GM19467 (cell line): ENCODE measurements at regions not wholly inside any gene's neighbourhood (a gene's known extent, or its start where the extent isn't known, plus 50 kb on each side); places are given as distances from the start of the nearest gene placed in this dataset.
A peak's percentile ranks its signal among the peaks of the same experiment; 100 is the strongest.

Source experiments
- ATAC-seq: cut with Tn5 transposase; IDR thresholded peaks from one replicate; pipeline ENCODE4 v1.9.1; 2021; ENCODE audit warnings: mild to moderate bottlenecking, moderate library complexity; ENCODE audit not compliant: unreplicated experiment

DNA sequence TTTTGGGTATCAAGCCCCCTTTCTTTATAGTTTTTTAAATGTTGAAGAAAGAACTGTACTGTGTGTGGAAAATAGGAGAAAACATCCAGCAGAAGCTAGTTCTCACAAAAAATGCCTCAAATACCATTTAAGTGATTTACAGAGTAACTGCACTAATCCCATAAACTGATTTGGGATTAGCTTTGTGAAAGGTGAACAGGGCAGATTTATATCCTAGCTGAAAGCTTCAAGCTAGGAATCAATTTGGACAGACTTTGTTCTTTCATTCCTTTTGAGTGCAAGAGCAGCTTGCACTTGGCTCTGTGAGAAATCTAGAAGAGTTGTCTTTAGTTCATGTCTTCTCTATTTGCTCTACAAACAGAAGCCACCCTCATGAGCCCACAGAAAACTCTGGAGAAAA lies 183.9 kb upstream of the VRK2 start:
- ATAC-seq, result no peak

DNA sequence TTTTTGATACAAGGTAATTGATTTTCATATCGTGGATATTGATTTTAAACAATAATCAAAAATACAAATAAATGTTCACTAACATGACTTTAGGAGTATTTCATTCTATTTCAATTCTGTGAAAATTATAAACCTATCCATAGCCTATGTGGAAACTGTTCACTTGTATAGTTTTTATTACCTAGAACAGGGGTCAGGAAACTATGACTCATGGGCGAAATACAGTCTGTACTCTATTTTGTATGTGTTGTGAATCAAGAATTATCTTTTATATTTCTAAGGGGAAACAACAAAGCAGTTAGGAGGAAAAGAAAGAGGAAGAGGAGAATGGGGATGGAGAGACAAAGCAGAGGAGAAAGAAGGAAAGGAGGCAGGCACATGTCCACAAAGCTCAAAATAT lies 181.7 kb upstream of the VRK2 start:
- no peak for ATAC-seq

DNA sequence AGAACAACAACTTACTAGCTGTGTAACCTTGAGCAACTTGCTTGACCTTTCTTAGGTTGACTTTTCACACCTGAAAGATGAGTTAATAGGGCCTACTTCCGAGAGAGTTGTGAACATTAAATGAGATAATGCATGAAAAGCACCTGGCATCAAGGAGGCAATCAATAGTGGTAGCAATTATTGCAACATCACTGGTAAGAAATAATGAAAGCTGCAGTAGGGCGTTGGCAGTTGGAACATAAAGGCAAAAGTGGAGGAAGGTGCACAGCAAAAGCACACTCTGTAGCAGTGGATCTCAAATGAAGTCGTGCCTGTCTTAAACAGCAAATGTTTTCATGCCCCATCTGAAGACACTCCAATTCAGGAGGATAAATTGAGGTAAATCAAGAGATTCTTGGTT lies 178.9 kb upstream of the VRK2 start:
- ATAC-seq, result no peak

DNA sequence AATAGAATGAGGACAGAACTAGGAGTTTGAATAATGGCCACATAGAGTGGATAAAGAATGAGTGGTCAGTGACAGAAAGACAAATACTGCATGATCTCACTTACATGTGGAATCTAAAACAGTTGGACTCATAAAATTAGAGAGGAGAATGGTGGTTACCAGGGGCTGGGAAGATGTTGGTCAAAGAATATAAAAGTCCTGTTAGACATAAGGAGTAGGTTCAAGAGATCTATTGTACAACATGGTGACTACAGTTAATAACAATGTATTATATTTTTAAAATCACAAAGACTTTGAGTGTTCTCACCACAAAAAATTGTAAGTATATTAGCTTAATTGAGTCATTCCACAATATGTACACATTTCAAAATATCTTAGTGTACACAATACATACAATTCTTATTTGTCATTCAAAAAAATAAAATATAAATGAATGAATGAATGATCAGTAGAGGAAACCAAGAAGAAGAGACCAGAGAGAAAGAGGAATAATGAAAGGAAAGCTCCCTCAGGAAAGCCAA lies 177.9 kb upstream of the VRK2 start:
- ATAC-seq, result no peak

DNA sequence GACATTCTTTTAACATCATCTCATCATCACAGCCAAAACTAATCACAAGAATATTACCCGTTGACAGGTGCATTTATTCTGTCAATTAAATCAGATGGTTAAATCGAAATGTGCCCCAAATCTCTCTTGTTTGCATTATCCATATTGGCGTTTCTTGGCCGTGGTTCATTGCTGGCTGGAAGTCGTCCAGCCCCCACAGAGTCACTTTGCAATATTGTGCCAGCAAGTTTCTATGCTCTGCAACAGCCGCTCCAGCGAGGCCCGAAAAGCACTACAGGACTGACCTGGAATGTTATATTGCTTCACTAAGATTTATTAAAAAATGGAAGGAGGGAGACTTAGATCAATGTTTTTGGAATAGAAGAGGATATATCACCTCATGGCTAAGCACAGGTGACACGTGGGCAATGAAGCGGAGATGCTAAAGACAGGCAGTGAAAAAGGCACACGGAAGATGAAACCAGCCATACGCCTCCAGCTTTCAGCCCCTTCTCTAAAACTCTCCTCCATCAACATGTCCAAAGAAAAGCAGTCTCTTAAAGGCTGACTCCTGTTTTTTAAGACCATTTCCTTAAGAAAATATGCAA lies 176.8 kb upstream of the VRK2 start:
- ATAC-seq, result no peak

DNA sequence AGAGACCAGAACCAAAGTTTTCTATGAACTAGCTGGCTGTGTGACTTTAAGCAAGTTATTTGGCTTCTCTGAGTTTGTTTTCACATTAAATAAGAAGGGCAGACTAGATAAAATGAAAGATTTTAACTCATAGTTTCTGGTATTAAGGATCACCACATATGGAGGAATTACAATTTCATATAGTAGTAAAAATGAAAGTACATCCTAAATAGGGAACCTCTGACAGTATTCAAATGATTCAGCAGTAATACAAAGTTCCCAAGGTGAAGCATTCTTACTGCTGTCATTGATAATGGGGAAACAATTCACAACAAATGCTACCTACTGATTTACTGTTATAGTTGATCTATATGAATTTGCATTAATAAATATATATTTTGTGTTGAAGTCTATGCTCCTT lies 170.3 kb upstream of the VRK2 start:
- no peak for ATAC-seq

DNA sequence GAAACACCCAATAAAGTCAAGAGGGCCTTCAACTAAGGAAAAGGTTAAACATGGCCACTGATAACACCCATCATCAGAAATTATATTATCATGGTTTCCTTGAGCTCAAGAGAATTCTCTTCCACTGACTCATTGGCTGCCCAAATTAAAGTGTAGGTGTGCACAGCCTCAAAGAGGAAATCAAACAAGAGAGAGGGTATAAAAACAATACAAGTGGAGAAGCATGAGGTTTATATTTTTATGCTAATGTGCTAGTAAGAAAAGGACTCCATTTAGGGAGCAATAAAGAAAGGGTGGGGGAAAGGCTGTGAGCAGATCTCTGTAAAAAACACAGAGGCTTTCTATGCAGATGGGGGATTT lies 168.8 kb upstream of the VRK2 start:
- no peak for ATAC-seq

DNA sequence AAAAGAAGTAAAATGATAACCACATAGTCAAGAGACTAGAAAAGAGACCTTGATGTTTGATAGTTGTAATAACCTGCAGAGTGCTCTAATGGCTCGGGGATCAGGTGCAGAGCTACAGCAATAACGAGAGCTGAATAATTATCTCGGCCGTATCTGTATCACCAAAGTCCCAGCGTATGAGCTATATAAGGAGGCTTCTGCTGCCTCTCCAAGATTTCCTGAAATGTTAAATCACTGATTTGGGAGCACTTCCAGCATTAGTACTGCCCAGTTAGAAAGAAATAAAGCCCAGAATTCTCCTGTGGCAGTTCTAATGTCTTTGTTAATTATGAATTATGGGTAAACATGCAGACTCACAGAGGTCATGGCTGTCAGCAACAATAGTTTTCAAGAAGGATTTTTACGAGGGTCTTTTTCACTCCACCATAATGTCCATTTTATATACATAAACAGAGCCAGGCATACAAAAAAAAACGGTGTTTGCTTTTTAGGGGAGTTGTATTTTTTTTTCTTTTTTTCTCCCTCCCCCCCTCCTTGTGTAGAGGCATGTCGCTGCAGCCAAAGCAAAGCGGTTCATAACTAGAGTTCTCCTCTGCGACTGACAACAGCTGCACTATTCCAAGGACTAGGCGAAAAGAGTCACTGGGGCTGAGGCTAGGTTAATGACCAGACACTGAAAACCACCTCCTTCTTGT lies 168.3 kb upstream of the VRK2 start:
- ATAC-seq, result no peak

DNA sequence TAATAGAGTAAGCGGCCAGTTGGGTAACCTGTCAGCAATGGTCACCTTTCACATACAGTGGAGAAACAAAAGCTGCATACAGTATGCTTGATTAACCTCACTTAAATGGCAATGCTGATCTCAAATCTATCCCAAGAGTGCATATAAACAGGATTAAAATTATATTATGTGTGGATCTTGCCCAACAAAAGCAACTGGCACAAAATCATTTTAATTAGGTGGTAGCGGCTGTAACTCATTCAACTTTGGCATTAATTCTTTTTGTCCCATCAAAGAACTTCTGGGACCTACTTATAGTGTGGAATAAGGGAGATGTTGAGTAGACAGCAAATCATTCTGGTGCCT lies 167.8 kb upstream of the VRK2 start:
- no peak for ATAC-seq

DNA sequence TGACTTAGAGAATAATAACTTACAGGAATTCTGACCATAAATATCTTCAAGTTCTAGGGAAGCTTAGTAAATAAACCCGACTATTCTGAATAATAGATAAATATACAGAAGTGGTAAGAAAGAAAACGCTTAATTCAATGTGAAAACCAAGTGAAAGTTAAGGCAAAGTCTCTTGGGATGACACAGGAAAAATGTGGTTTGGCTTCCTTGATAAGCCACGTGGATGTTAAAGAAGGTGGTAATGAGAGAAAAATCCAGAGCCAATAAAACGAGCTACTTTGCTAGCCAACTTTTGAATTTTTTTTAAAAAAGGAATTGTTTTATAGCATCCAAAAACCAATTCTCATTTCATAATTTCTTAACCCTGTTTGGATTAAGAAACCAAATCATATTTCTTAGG lies 166.2 kb upstream of the VRK2 start:
- no peak for ATAC-seq

DNA sequence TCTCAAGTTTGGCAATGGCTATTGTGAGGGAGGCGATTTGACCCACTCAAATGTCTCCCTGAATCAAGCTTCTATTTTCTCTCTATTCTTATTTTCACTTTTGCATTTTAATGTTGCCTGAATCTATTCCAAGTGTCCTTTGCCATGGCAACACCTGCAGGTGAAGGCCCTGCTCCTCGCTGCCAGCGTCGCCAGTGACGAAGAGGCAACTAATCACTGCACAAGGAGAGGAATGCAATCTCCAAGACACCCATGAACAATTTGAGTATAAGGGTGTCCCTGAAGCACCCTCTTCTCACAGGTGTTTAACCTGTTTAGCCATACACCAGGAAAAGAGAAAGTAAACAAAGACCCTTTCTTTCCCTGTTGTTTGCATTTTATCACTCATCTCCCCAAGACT lies 165.6 kb upstream of the VRK2 start:
- no peak for ATAC-seq

DNA sequence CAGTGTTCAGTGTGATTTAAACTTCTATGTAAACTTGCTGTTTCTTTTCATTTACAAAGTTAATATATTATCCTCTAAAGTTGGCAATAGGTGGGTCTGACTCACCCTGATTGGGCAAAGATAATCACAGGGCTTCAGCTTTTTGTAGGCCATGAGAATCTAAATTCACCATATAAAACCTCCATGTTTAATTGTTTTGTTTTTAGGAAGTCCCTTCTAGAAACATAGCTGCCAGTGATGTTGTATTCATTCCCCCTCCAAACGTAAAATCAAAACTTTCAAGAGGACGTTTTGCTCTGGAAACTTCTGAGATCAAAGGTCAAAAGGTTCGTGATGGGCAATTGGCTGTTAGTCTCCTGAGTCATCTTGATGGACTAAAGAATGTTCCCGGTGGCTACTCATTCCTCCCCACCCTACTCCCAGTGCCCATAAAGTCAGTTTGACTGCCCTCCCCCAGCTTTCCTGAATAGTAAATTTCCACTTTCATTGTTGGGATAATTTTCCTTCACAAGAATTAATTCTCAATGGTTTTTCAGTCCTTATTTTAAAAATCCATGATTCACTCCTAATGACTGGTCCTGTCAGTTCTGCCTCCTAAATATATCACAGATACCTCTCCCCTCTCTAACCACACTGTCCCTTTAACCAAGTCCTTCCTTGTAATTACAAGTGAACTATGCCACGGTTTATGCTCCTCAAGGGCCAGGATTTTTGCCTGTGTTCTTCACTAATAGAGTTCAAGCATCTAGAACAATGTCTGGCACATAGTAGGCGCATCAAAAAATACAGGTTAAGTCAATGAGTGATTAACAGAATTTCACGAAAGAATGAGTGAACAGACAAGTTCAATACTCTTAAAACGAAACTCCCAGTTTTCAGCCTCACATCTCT lies 164.4 kb upstream of the VRK2 start:
- no peak for ATAC-seq

DNA sequence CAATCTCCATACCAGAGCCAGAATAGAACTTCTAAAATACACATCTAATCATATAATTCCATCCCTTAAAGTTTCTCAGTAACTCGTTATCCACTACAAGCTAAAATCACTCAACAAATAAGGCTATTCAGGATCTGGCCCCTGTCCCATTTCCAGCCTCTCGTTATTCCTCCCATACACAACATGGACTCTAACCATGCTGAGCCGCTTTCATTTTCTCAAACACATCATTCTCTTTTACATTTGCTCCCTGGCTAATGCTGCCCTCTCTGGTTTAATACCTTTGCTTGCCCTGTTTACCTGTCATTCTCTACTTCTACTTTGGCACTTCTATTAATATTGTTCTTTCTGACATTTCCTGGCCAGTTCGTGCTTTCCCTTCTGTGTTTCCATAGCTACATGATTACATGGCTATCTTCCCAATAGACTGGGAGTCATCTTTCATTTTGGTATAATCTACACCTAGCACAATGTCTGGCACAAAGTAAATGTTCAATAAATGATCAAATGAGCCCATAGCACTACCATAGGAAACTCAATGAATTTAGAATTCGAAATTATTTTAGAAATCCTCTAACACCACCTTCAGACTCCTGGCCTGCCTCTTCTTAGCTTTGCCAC lies 163.6 kb upstream of the VRK2 start:
- no peak for ATAC-seq

DNA sequence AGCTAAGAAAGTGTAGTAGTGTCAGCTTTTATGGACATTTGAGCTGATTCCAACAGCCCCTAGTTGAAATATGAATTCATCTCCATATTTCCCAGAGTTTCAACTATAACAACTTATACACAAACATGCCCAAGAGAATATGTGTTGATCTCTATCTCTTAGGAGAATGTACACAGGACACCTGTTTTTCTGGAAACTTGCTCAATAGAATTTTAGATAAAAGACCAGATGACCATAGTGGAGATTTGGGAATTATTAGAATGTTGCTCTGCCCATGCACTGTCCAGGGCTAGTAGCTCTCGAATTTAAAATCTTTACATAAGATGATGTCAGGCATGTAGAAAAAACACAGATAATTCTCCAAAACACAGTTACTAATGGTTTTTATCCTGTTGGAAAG lies 162.3 kb upstream of the VRK2 start:
- no peak for ATAC-seq

DNA sequence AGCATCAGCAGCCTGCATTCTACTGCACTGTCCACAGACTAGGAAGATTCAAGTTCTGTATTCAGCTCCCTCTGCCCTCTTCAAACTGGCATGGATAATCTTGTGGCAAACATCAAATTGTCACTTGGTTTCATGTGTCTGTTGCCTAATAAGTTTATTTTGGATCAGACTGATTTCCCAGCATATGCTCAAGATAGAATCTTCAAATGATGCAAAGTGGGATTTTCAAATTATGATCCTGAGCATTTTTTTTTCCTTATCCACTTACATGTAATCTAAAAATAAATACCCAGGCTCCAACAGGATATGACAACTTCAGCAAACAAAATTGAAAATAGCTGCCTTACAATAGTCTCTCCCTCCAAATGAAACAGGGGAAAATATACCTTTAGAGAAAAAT lies 160.9 kb upstream of the VRK2 start:
- ATAC-seq, result no peak

DNA sequence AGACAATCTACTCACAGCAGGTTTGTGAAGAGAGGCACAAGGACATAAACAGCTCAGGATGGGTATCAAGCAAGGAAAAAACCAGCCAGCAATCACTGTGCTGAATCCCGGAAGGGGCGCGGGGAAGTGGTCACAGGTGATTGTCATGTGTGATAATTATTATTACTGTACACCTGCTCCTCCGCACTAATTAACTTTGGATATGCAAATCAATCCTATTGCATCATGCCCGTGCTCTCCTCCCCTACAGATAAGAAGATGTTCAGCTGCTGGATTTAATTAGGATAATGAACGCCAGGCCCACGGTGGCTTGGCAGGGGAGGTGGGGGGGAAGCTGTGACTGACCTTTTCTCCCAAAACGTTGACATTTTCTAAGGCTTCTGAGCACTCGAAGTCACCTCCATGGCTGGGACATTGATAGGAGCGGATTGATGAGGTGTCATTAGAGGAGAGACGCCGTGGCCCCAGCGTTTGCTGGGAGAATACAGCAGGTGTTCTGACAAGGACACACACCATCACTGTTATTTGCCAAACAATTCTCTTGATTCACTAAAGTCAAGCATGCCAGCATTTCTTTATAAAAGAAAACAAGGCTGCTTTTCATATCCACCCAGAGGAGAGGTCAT lies 160.3 kb upstream of the VRK2 start:
- no peak for ATAC-seq

DNA sequence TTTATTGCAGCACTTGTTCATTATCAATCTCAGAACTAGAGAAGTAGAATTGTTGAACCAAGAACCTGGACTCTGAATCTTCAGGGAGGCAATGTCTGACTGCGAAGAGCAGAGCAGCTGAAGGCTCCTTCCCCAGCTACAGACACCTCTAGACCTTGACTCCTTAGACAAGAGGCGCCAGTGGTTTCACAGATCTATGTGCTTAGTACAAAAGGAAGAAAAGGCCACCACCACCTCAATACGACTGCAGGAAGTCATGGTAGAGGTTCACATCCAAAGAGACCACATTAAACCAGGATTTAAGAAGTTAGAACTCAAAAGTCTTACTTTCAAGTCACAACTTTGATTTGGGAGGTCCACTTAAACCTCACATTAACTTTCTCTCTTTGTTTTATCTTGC lies 158.1 kb upstream of the VRK2 start:
- ATAC-seq, result no peak

DNA sequence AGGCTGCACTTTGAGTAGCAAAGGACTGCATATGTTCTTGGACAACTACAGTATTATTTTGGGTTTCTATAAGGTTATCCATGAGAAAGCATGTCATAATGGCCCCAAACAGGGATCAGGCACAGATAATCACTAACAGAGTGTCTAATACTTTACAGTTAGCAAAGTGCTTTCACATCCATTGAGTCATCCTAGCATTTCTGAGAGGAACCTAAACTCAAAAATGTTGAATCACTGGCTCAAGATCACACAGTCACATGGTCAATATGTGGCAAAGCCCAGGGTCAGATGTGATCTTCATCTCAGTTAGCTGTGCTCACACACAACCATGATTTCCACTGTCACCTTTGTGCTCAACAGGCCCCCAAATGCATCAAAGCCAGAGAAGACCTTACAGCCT lies 156.1 kb upstream of the VRK2 start:
- no peak for ATAC-seq

DNA sequence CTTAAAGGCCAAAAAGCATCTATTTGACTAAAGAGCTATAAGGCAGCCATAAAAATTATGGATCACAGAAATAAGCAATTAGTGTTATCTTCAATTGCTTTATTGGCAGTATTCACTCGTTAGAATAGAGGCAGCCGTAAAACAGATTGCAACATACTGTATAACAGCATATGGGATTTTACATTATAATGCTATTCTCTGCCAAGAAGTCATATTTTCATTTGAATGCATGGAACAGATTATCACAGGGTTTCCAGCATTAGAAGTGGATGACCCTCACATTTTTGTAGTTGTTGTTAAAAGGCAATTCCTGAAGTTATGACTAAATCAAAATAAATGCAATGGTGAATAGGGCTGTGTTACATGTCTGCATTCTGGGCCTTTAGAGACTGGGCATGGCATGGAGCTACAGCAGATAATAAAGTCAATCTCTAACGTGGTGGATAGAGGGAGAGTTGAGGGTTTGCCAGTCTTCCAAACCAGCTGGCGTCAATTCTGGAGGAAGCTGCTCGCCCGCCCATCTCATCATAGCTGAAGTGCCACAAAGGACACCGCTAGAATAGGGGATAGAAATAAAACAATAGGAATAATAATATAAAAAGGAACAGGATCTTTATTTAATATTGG lies 155.4 kb upstream of the VRK2 start:
- ATAC-seq, result no peak

DNA sequence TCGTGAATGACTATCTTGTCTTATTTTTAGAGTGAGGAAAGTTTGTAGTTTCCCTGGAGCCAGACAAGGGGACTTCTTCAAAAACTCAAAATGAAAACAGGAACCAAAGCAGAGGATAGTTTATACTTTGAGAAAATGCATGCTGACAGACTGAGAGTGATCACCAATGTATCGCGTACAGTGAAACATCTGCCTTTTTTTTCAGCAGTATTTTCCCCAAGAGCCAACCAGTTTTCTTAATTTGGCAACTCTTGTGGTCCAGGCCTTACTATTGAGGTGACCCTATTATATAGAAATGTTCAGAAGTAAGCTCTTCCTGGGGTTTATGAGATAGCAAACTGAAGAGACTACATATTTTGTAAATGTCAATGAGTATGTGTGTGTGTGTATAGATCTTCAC lies 153.7 kb upstream of the VRK2 start:
- peak; percentile 55 for ATAC-seq

DNA sequence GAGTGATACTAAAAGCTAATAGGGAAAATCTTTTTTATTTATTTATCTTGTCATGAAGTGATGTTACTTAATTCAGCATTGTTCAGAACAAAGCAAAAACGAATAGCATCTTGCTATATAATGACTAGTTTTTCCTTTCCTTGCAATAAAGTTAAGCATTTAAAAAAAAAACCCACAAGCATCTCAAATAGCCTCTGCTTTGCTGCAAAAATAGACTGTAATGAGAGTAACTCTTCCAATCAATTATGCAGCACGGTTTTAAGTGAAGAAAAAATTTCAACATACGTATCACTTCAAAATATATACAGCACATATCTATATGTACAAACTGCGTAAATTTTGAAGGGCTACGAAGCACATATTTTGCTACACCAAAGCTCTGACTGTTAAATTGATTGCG lies 153.3 kb upstream of the VRK2 start:
- ATAC-seq, result no peak
